CD14-positive monocyte (primary cell): ENCODE measurements at regions not wholly inside any gene's neighbourhood (a gene's known extent, or its start where the extent isn't known, plus 50 kb on each side); places are given as distances from the start of the nearest gene placed in this dataset.

Experiments
- DNase-seq, 3 donors: peaks; one replicate each; pipeline ENCODE4 v3.0.0-alpha.2; 2011 to 2022
- H2AFZ ChIP-seq: 2 replicates; pipeline ENCODE4 v1.6.0; 2012; ENCODE audit warnings: mild to moderate bottlenecking, low read depth, low read length, inconsistent platforms; ENCODE audit not compliant: insufficient read depth, poor library complexity, severe bottlenecking
- H3K27ac ChIP-seq, 2 donors: 1 replicate in 1 of 2; 2 replicates in 1 of 2; pipeline ENCODE4 v1.5.1; 2012 to 2013; ENCODE audit warnings: low read length in 2 of 2, control low read depth in 1 of 2, inconsistent platforms in 1 of 2, low read depth in 1 of 2, mild to moderate bottlenecking in 1 of 2
- H3K27me3 ChIP-seq, 2 donors: one replicate each; pipeline versions ENCODE4 v1.6.0 to v1.6.1; 2011 to 2013; ENCODE audit warnings: low read length in 2 of 2; ENCODE audit not compliant: control insufficient read depth in 2 of 2, insufficient read depth in 2 of 2
- H3K36me3 ChIP-seq, 2 donors: replicated peaks in 1 of 2; 1 replicate in 1 of 2; 2 replicates in 1 of 2; pipeline versions ENCODE4 v1.5.1 to v1.6.1; 2012 to 2013; ENCODE audit warnings: low read length in 2 of 2, control low read depth in 1 of 2, inconsistent platforms in 1 of 2, mild to moderate bottlenecking in 1 of 2; ENCODE audit not compliant: insufficient read depth in 2 of 2, control insufficient read depth in 1 of 2
- H3K4me1 ChIP-seq, 2 donors: 1 replicate in 1 of 2; 2 replicates in 1 of 2; pipeline versions ENCODE4 v1.5.1 to v1.6.1; 2012 to 2013; ENCODE audit warnings: low read length in 2 of 2, control low read depth in 1 of 2, inconsistent platforms in 1 of 2, mild to moderate bottlenecking in 1 of 2, moderate library complexity in 1 of 2; ENCODE audit not compliant: insufficient read depth in 2 of 2, control insufficient read depth in 1 of 2
- H3K4me2 ChIP-seq: replicated peaks from 2 replicates; pipeline ENCODE3; 2012; ENCODE audit warnings: low read length, moderate library complexity, mild to moderate bottlenecking; ENCODE audit not compliant: poor library complexity, severe bottlenecking; ENCODE audit errors: extremely low read depth
- H3K4me3 ChIP-seq, 3 experiments: fragments of 200-600 bp in 1 of 3; sonication (generic) in 1 of 3; replicated peaks in 1 of 3; 1 replicate in 2 of 3; 2 replicates in 1 of 3; pipeline ENCODE4 v1.5.1; 2011 to 2013; ENCODE audit warnings: low read length in 3 of 3, mild to moderate bottlenecking in 3 of 3, control low read depth in 2 of 3, low read depth in 2 of 3, inconsistent platforms in 1 of 3, moderate library complexity in 1 of 3
- H3K79me2 ChIP-seq: 2 replicates; pipeline ENCODE4 v1.6.0; 2012; ENCODE audit warnings: mild to moderate bottlenecking, control low read depth, inconsistent platforms, low read length, moderate library complexity; ENCODE audit not compliant: insufficient read depth
- H3K9ac ChIP-seq: 2 replicates; pipeline ENCODE4 v1.6.0; 2017; ENCODE audit warnings: low read length, mild to moderate bottlenecking; ENCODE audit not compliant: insufficient read depth, poor library complexity, severe bottlenecking
- H3K9me3 ChIP-seq, 2 donors: replicated peaks in 1 of 2; 1 replicate in 1 of 2; 2 replicates in 1 of 2; pipeline versions ENCODE4 v1.5.1 to v1.6.1; 2012 to 2013; ENCODE audit warnings: low read length in 2 of 2, control low read depth in 1 of 2; ENCODE audit not compliant: control insufficient read depth in 1 of 2, insufficient read depth in 1 of 2
- H4K20me1 ChIP-seq: 2 replicates; pipeline ENCODE4 v1.6.0; 2012; ENCODE audit warnings: mild to moderate bottlenecking, low read length, control low read depth, moderate library complexity; ENCODE audit not compliant: insufficient read depth
- H3K27ac Mint-ChIP-seq, 7 donors: one replicate each; pipeline ENCODE4 v1.8.0; 2020; ENCODE audit warnings: mild to moderate bottlenecking in 7 of 7, mixed read lengths in 7 of 7, moderate library complexity in 6 of 7, inconsistent platforms in 2 of 7
- H3K27me3 Mint-ChIP-seq, 3 donors: one replicate each; pipeline ENCODE4 v1.8.0; 2021 to 2022; ENCODE audit warnings: low read depth in 3 of 3, mild to moderate bottlenecking in 3 of 3, mixed read lengths in 3 of 3, moderate library complexity in 3 of 3, inconsistent platforms in 1 of 3
- H3K36me3 Mint-ChIP-seq, 2 donors: one replicate each; pipeline ENCODE4 v1.8.0; 2020; ENCODE audit warnings: mixed read lengths in 2 of 2, inconsistent platforms in 1 of 2, mild to moderate bottlenecking in 1 of 2
- H3K4me1 Mint-ChIP-seq: one replicate; pipeline ENCODE4 v1.8.0; 2020; ENCODE audit warnings: mild to moderate bottlenecking, mixed read lengths
- H3K4me3 Mint-ChIP-seq, 2 donors: one replicate each; pipeline ENCODE4 v1.8.0; 2020; ENCODE audit warnings: mild to moderate bottlenecking in 2 of 2, mixed read lengths in 2 of 2, moderate library complexity in 1 of 2
- H3K9me3 Mint-ChIP-seq, 7 donors: one replicate each; pipeline ENCODE4 v1.8.0; 2020 to 2022; ENCODE audit warnings: mixed read lengths in 7 of 7, mild to moderate bottlenecking in 6 of 7, moderate library complexity in 6 of 7, inconsistent platforms in 2 of 7
- CTCF ChIP-seq: fragments of 200-600 bp; IDR thresholded peaks from one replicate; pipeline ENCODE4 v1.8.0; 2022; ENCODE audit warnings: antibody characterized with exemption, mild to moderate bottlenecking
- WGBS: methylation state at CpG from one replicate; pipeline ENCODE4 v1.1.5; 2013; ENCODE audit warnings: missing lambda C conversion rate; ENCODE audit not compliant: insufficient coverage; 5-methylcytosine and 5-hydroxymethylcytosine counted together
- intact Hi-C, 2 donors: fragments of 100-400 bp; cut with micrococcal nuclease; formaldehyde crosslinking; loops; one replicate each; pipeline versions ENCODE4 v1.15.0 to v1.15.1; 2023

GRCh38 chr16:80074329-80074728 lies 466.5 kb upstream of the DYNLRB2 start:
- Mint-ChIP-seq H3K27me3 (peaks cover 0 to 3% (median 2%) of the 10 kb centered on the region in 3 donors), H3K36me3 (no peaks in the 10 kb centered on the region), H3K9me3 (peaks cover 0 to 6% (median 2%) of the 10 kb centered on the region in 7 donors), H3K4me3 (no peak overlapping the region), H3K4me1 (no peaks in the 10 kb centered on the region), H3K27ac (no peak overlapping the region)
- Histone ChIP-seq H3K9me3 (no peaks in the 10 kb centered on the region), H2AFZ (no peak overlapping the region), H3K4me2 (no peak overlapping the region), H3K9ac (no peak overlapping the region), H3K79me2 (no peaks in the 10 kb centered on the region), H3K4me3 (no peak overlapping the region), H3K4me1 (no peaks in the 10 kb centered on the region), H3K27me3 (no peaks in the 10 kb centered on the region), H4K20me1 (no peaks in the 10 kb centered on the region), H3K36me3 (no peaks in the 10 kb centered on the region), H3K27ac (no peak overlapping the region)
- WGBS: 100% methylated on average over 1 of the region's 1 CpG
- no peak for TF ChIP-seq CTCF
- intact Hi-C loops: no loop called here
- no peak for DNase-seq

- Histone ChIP-seq H3K27me3 (no peaks in the 10 kb centered on the region), H3K4me1 (no peaks in the 10 kb centered on the region), H4K20me1 (no peaks in the 10 kb centered on the region), H3K9me3 (no peaks in the 10 kb centered on the region), H3K36me3 (no peaks in the 10 kb centered on the region), H2AFZ (no peak overlapping the region), H3K27ac (no peak overlapping the region), H3K4me2 (no peak overlapping the region), H3K9ac (no peak overlapping the region), H3K4me3 (no peak overlapping the region), H3K79me2 (no peaks in the 10 kb centered on the region)
- Mint-ChIP-seq H3K36me3 (no peaks in the 10 kb centered on the region), H3K9me3 (peaks cover 0 to 8% (median 3%) of the 10 kb centered on the region in 7 donors), H3K4me1 (no peaks in the 10 kb centered on the region), H3K4me3 (no peak overlapping the region), H3K27me3 (peaks cover 0 to 3% (median 2%) of the 10 kb centered on the region in 3 donors), H3K27ac (no peak overlapping the region)
- 86% methylated on average over 3 of the region's 5 CpGs for WGBS
- no peak for DNase-seq
- TF ChIP-seq CTCF: no peak
- intact Hi-C loops: no loop called here
Measured at GRCh38 chr16:80071964-80072456, 468.8 kb upstream of the DYNLRB2 start.
